Activated CD4-positive, alpha-beta T cell treated with anti-CD3 and anti-CD28 coated beads for 24 hours (primary cell): ENCODE measurements at regions not wholly inside any gene's neighbourhood (a gene's known extent, or its start where the extent isn't known, plus 50 kb on each side); places are given as distances from the start of the nearest gene placed in this dataset.
"Not testable (repeated sequence)": the region's sequence is repeated elsewhere in the genome, so short reads cannot be mapped to it uniquely, and the experiment has no call there.

Source experiments
- DNase-seq, 2 donors: peaks; one replicate each; pipeline ENCODE4 v3.0.0-alpha.2; 2020; ENCODE audit warnings: low read depth in 2 of 2

GRCh38 chr12:13924286-13924685, 57.1 kb downstream of the GRIN2B start:
- DNase-seq = no peak

- no peak for DNase-seq
Measured at GRCh38 chr12:13918897-13919296, 62.5 kb downstream of the GRIN2B start.

GRCh38 chr12:13915096-13915495, 66.3 kb downstream of the GRIN2B start:
- DNase-seq = no peak

GRCh38 chr12:13913371-13913770, 68.0 kb downstream of the GRIN2B start:
- DNase-seq = no peak

GRCh38 chr12:13911756-13912554, 69.4 kb downstream of the GRIN2B start:
- no peak for DNase-seq

- no peak for DNase-seq
Measured at GRCh38 chr12:13905794-13906193, 75.6 kb downstream of the GRIN2B start.

GRCh38 chr12:13900718-13901117, 80.7 kb downstream of the GRIN2B start:
- no peak for DNase-seq

- DNase-seq = not testable (repeated sequence)
Measured at GRCh38 chr12:13898387-13898786, 83.0 kb downstream of the GRIN2B start.

GRCh38 chr12:13897811-13898210, 83.6 kb downstream of the GRIN2B start:
- DNase-seq = no peak

- DNase-seq = no peak
Measured at GRCh38 chr12:13896063-13896626, 85.3 kb downstream of the GRIN2B start.

GRCh38 chr12:13891902-13892301, 89.5 kb downstream of the GRIN2B start:
- DNase-seq = no peak

- no peak for DNase-seq
Measured at GRCh38 chr12:13890943-13891342, 90.5 kb downstream of the GRIN2B start.

GRCh38 chr12:13887779-13888388, 93.5 kb downstream of the GRIN2B start:
- no peak for DNase-seq

GRCh38 chr12:13882176-13882575, 99.2 kb downstream of the GRIN2B start:
- no peak for DNase-seq

- DNase-seq = no peak
Measured at GRCh38 chr12:13880613-13881012, 100.8 kb downstream of the GRIN2B start.

- DNase-seq = no peak
Measured at GRCh38 chr12:13875744-13876143, 105.7 kb downstream of the GRIN2B start.

GRCh38 chr12:13870255-13870654, 111.1 kb downstream of the GRIN2B start:
- no peak for DNase-seq

GRCh38 chr12:13864081-13864673, 117.2 kb downstream of the GRIN2B start:
- peak; percentile 13 to 46 for DNase-seq

GRCh38 chr12:13857750-13858149, 123.7 kb downstream of the GRIN2B start:
- DNase-seq = no peak

GRCh38 chr12:13853471-13853870, 127.9 kb downstream of the GRIN2B start:
- no peak for DNase-seq

GRCh38 chr12:13851828-13852227, 129.6 kb downstream of the GRIN2B start:
- DNase-seq = no peak

- no peak for DNase-seq
Measured at GRCh38 chr12:13849456-13849855, 131.9 kb downstream of the GRIN2B start.

- DNase-seq = no peak
Measured at GRCh38 chr12:13843841-13844240, 137.6 kb downstream of the GRIN2B start.
